Esophagus squamous epithelium (tissue), 4 donors: ENCODE measurements at regions not wholly inside any gene's neighbourhood (a gene's known extent, or its start where the extent isn't known, plus 50 kb on each side); places are given as distances from the start of the nearest gene placed in this dataset.

Source experiments
- CTCF ChIP-seq, 6 experiments: fragments of 450-650 bp in 4 of 6; fragments of 200-600 bp in 2 of 6; sonication (generic) in 2 of 6; IDR thresholded peaks; one replicate each; pipeline ENCODE4 v1.5.1; 2016 to 2019; ENCODE audit warnings: antibody characterized with exemption in 6 of 6, mild to moderate bottlenecking in 4 of 6, moderate library complexity in 4 of 6
- POLR2A ChIP-seq, 4 donors: fragments of 450-650 bp; IDR thresholded peaks; one replicate each; pipeline ENCODE4 v1.6.1; 2017; ENCODE audit warnings: antibody characterized with exemption in 4 of 4, mild to moderate bottlenecking in 4 of 4, moderate library complexity in 3 of 4

GRCh38 chr4:66169341-66169740 is 499.1 kb upstream of the EPHA5 start:
- TF ChIP-seq CTCF (IDR thresholded peaks at IDR 0.05) (no peak), POLR2A (IDR thresholded peaks at IDR 0.05) (no peak)
